Left lung (tissue), 4 donors: ENCODE measurements at regions not wholly inside any gene's neighbourhood (a gene's known extent, or its start where the extent isn't known, plus 50 kb on each side); places are given as distances from the start of the nearest gene placed in this dataset.
"Not testable (repeated sequence)": the region's sequence is repeated elsewhere in the genome, so short reads cannot be mapped to it uniquely, and the experiment has no call there.

ENCODE experiments used
- ATAC-seq: fragments of 200-7000 bp; cut with Tn5 transposase; one replicate; pipeline ENCODE4 v1.9.1; 2020; ENCODE audit warnings: moderate library complexity
- DNase-seq, 4 donors: peaks; one replicate each; pipeline ENCODE4 v3.0.0-alpha.2; 2013 to 2020
- H3K27ac ChIP-seq, 2 donors: fragments of 200-600 bp; sonication (generic) in 1 of 2; one replicate each; pipeline versions ENCODE4 v1.5.0 to v1.8.0; 2020 to 2021
- H3K27me3 ChIP-seq, 2 donors: fragments of 200-600 bp; sonication (generic) in 1 of 2; one replicate each; pipeline versions ENCODE4 v1.5.0 to v1.8.0; 2020 to 2021
- H3K36me3 ChIP-seq, 2 donors: fragments of 200-600 bp; sonication (generic) in 1 of 2; one replicate each; pipeline versions ENCODE4 v1.5.0 to v1.8.0; 2020 to 2021
- H3K4me1 ChIP-seq, 2 donors: fragments of 200-600 bp; one replicate each; pipeline ENCODE4 v1.8.0; 2021
- H3K4me3 ChIP-seq, 2 donors: fragments of 200-600 bp; sonication (generic) in 1 of 2; one replicate each; pipeline versions ENCODE4 v1.5.0 to v1.8.0; 2020 to 2021; ENCODE audit warnings: mild to moderate bottlenecking in 1 of 2
- H3K9me3 ChIP-seq, 2 donors: fragments of 200-600 bp; sonication (generic) in 1 of 2; one replicate each; pipeline versions ENCODE4 v1.5.0 to v1.8.0; 2020 to 2021
- CTCF ChIP-seq, 2 donors: fragments of 200-600 bp; sonication (generic) in 1 of 2; IDR thresholded peaks; one replicate each; pipeline versions ENCODE4 v1.5.0 to v1.8.0; 2021; ENCODE audit warnings: antibody characterized with exemption in 2 of 2
- intact Hi-C, 2 donors: fragments of 100-400 bp; cut with DNase I; formaldehyde crosslinking; loops; one replicate each; pipeline versions ENCODE4 v1.11.2 to v1.14.2; 2022
- donor health status: DM: no; HTN: yes; CAD: no.
- donor health status: DM: no; HTN: no; CAD: no.

GRCh38 chr10:113498997-113499396 is 53.9 kb upstream of the HABP2 start:
- ATAC-seq: no peak
- intact Hi-C loops: no loop called here

GRCh38 chr10:113499806-113500205 is 53.0 kb upstream of the HABP2 start:
- peaks cover 7 to 20% of the 10 kb centered on the region in 2 donors for H3K4me1 ChIP-seq
- no peaks in the 10 kb centered on the region for H3K9me3 ChIP-seq
- peak; percentile 19 for ATAC-seq
- intact Hi-C loops: no loop called here
- H3K4me3 ChIP-seq: no peak overlapping the region
- no peak for TF ChIP-seq CTCF (IDR thresholded peaks at IDR 0.05)
- DNase-seq: no peak
- no peaks in the 10 kb centered on the region for H3K27me3 ChIP-seq
- no peak overlapping the region for H3K27ac ChIP-seq
- no peaks in the 10 kb centered on the region for H3K36me3 ChIP-seq

More at GRCh38 chr10:113498997-113499396, 53.9 kb upstream of the HABP2 start:
- Histone ChIP-seq H3K27ac (peak overlapping the region in 1 of 2 donors; percentile 5), H3K9me3 (no peaks in the 10 kb centered on the region), H3K4me1 (peaks cover 7 to 20% of the 10 kb centered on the region in 2 donors), H3K27me3 (no peaks in the 10 kb centered on the region), H3K4me3 (no peak overlapping the region), H3K36me3 (no peaks in the 10 kb centered on the region)
- DNase-seq: peak in 2 of 4 donors; percentile 63 to 73
- TF ChIP-seq CTCF (IDR thresholded peaks at IDR 0.05): no peak

- intact Hi-C loops, H3K4me3 ChIP-seq, H3K9me3 ChIP-seq, H3K36me3 ChIP-seq, H3K27me3 ChIP-seq, H3K27ac ChIP-seq, DNase-seq, ATAC-seq: not testable (repeated sequence)
- peaks cover 7 to 20% of the 10 kb centered on the region in 2 donors for H3K4me1 ChIP-seq
Measured at GRCh38 chr10:113501031-113501430, 51.8 kb upstream of the HABP2 start.
